ENCODE measurements at regions not wholly inside any gene's neighbourhood (a gene's known extent, or its start where the extent isn't known, plus 50 kb on each side); places are given as distances from the start of the nearest gene placed in this dataset.

DNA sequence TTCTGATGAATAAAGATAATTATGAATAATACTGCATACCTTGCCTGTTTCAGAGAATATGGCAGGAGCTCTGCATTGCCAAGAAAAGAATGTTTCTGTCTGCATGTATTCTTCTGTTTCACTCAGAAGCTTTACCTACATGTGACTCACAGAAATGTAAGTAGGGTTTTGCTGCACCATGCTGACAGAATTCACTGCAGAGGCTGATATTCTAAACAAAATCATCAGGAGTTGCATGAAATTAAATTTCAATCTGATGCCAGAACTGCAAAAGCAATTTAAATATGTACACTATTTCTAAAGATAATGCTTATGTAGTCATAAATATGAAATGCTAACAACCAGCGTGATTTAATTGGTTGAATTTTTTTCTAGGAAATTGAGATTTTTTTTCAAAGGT is 332.8 kb upstream of the FSHR start:
- no peak for DNase-seq
- Mint-ChIP-seq H3K27ac (ENCODE audit: unreplicated experiment) (no peak overlapping the region), H3K4me1 (ENCODE audit: low read depth, unreplicated experiment) (no peaks in the 10 kb centered on the region), H3K4me3 (ENCODE audit: unreplicated experiment) (no peak overlapping the region), H3K9me3 (ENCODE audit: unreplicated experiment) (peaks cover 3% of the 10 kb centered on the region), H3K36me3 (ENCODE audit: unreplicated experiment) (no peaks in the 10 kb centered on the region), H3K27me3 (ENCODE audit: unreplicated experiment) (no peaks in the 10 kb centered on the region)
- no peak for TF ChIP-seq CTCF (IDR thresholded peaks at IDR 0.05; ENCODE audit: partially characterized antibody, unreplicated experiment)

GRCh38 chr2:49480520-49480919 is 326.2 kb upstream of the FSHR start:
- no peak overlapping the region for H3K27ac Mint-ChIP-seq (ENCODE audit: unreplicated experiment)
- H3K9me3 Mint-ChIP-seq (ENCODE audit: unreplicated experiment), result no peaks in the 10 kb centered on the region
- no peak for DNase-seq
- no peaks in the 10 kb centered on the region for H3K27me3 Mint-ChIP-seq (ENCODE audit: unreplicated experiment)
- H3K4me1 Mint-ChIP-seq (ENCODE audit: low read depth, unreplicated experiment), result peaks cover 3% of the 10 kb centered on the region
- H3K4me3 Mint-ChIP-seq (ENCODE audit: unreplicated experiment), result no peak overlapping the region
- no peak for TF ChIP-seq CTCF (IDR thresholded peaks at IDR 0.05; ENCODE audit: partially characterized antibody, unreplicated experiment)
- no peaks in the 10 kb centered on the region for H3K36me3 Mint-ChIP-seq (ENCODE audit: unreplicated experiment)

GRCh38 chr2:49465157-49465831 is 311.0 kb upstream of the FSHR start:
- TF ChIP-seq CTCF (IDR thresholded peaks at IDR 0.05; ENCODE audit: partially characterized antibody, unreplicated experiment), result no peak
- Mint-ChIP-seq H3K27ac (ENCODE audit: unreplicated experiment) (no peak overlapping the region), H3K4me1 (ENCODE audit: low read depth, unreplicated experiment) (no peaks in the 10 kb centered on the region), H3K27me3 (ENCODE audit: unreplicated experiment) (no peaks in the 10 kb centered on the region), H3K4me3 (ENCODE audit: unreplicated experiment) (no peak overlapping the region), H3K9me3 (ENCODE audit: unreplicated experiment) (peaks cover 2% of the 10 kb centered on the region), H3K36me3 (ENCODE audit: unreplicated experiment) (peaks cover 4% of the 10 kb centered on the region)
- no peak for DNase-seq

DNA sequence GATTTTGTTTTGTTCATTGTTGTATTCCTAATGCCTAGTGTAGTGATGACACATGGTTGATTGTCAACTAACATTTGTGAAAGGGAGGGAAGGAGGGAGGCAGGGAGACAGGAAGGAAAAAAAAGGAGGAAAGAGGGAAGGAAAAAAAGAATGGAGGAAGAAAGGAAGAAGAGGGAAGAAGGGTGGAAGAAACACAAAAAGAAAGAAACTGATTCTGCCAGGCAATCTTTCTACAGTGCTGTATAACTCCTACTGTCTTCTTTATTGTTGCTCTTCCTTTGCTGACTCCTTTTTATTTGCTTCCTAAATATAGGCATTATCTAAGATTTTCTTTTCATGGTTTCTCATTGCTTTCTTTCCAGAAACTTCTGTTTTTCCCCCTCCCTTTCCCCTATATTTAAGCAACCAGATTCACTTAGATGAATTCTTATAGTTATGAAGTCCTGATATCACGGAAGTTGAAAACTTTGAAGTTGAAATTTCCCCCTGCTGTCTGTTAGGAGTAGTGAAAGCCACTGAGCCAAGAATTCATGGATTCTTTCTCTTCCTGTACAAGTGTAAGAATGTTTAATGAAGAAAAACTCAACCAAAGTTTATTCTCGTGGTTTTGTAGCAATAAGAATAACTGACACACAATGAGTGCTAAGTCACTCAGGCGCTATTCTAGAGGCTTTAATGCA is 305.1 kb upstream of the FSHR start:
- no peaks in the 10 kb centered on the region for H3K9me3 Mint-ChIP-seq (ENCODE audit: unreplicated experiment)
- DNase-seq, result no peak
- H3K4me3 Mint-ChIP-seq (ENCODE audit: unreplicated experiment), result no peak overlapping the region
- no peaks in the 10 kb centered on the region for H3K36me3 Mint-ChIP-seq (ENCODE audit: unreplicated experiment)
- no peaks in the 10 kb centered on the region for H3K27me3 Mint-ChIP-seq (ENCODE audit: unreplicated experiment)
- H3K27ac Mint-ChIP-seq (ENCODE audit: unreplicated experiment), result peak overlapping the region; percentile 48
- TF ChIP-seq CTCF (IDR thresholded peaks at IDR 0.05; ENCODE audit: partially characterized antibody, unreplicated experiment), result no peak
- H3K4me1 Mint-ChIP-seq (ENCODE audit: low read depth, unreplicated experiment), result peaks cover 4% of the 10 kb centered on the region

GRCh38 chr2:49444005-49444404 is 289.7 kb upstream of the FSHR start:
- no peak for TF ChIP-seq CTCF (IDR thresholded peaks at IDR 0.05; ENCODE audit: partially characterized antibody, unreplicated experiment)
- Mint-ChIP-seq H3K36me3 (ENCODE audit: unreplicated experiment) (no peaks in the 10 kb centered on the region), H3K27ac (ENCODE audit: unreplicated experiment) (no peak overlapping the region), H3K9me3 (ENCODE audit: unreplicated experiment) (no peaks in the 10 kb centered on the region), H3K27me3 (ENCODE audit: unreplicated experiment) (no peaks in the 10 kb centered on the region), H3K4me1 (ENCODE audit: low read depth, unreplicated experiment) (no peaks in the 10 kb centered on the region), H3K4me3 (ENCODE audit: unreplicated experiment) (no peak overlapping the region)
- no peak for DNase-seq

All from glutamatergic neuron (in vitro differentiated cells).